ENCODE measurements at regions not wholly inside any gene's neighbourhood (a gene's known extent, or its start where the extent isn't known, plus 50 kb on each side); places are given as distances from the start of the nearest gene placed in this dataset.

DNA sequence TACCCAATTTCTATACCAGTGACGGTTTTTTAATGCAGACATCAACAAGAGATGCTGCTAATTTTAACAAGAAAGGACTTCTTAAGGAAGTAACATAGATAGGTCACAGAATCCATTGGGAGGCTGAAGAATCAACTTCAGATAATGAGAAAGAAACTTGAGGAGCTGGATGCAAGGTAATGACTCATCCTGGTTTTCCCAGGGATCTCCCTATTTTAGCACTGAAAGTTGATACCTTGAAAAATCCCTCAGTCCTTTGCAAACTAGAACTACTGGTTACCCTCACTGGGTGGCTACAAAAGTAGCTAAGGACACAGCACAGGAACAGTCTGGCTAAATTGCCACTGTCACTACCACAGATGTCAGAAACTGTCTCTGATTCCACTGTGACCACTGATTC lies 561.9 kb downstream of the FLRT2 start:
- TF ChIP-seq, protein P1, sequence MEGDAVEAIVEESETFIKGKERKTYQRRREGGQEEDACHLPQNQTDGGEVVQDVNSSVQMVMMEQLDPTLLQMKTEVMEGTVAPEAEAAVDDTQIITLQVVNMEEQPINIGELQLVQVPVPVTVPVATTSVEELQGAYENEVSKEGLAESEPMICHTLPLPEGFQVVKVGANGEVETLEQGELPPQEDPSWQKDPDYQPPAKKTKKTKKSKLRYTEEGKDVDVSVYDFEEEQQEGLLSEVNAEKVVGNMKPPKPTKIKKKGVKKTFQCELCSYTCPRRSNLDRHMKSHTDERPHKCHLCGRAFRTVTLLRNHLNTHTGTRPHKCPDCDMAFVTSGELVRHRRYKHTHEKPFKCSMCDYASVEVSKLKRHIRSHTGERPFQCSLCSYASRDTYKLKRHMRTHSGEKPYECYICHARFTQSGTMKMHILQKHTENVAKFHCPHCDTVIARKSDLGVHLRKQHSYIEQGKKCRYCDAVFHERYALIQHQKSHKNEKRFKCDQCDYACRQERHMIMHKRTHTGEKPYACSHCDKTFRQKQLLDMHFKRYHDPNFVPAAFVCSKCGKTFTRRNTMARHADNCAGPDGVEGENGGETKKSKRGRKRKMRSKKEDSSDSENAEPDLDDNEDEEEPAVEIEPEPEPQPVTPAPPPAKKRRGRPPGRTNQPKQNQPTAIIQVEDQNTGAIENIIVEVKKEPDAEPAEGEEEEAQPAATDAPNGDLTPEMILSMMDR (IDR thresholded peaks at IDR 0.05), result no peak
- no peak for TF ChIP-seq POLR2A (IDR thresholded peaks at IDR 0.05)

All from body of pancreas (tissue), 4 donors.